WI38 (cell line): ENCODE measurements at regions not wholly inside any gene's neighbourhood (a gene's known extent, or its start where the extent isn't known, plus 50 kb on each side); places are given as distances from the start of the nearest gene placed in this dataset.
"Not testable (repeated sequence)": the region's sequence is repeated elsewhere in the genome, so short reads cannot be mapped to it uniquely, and the experiment has no call there.

Experiments
- H3K4me3 ChIP-seq: 2 replicates; pipeline ENCODE4 v1.5.1; 2011; ENCODE audit warnings: low read depth, mild to moderate bottlenecking, control low read depth, low read length
- TF ChIP-seq, protein P1 (sequence below): IDR thresholded peaks from 2 replicates; pipeline ENCODE4 v1.5.1; 2012; ENCODE audit warnings: low read depth, mild to moderate bottlenecking, control low read depth, low read length

DNA sequence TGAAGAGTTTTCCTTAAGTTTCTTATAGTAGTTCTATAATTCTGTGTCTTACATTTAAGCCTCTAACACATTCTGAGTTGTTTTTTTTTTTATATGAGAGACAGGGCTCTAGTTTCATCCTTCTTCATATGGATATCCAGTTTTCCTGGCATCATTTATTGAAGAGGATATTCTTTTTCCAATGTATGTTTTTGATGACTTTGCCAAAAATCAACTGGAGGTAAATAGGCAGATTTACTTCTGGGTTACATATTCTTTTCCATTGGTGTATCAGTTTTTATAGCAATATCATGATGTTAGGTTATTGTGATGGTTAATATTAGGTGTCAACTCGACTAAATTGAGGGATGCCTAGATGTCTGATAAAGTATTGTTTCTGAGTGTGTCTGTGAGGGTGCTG is 650.7 kb upstream of the GRID2 start:
- no peak overlapping the region for H3K4me3 ChIP-seq
- TF ChIP-seq, protein P1, sequence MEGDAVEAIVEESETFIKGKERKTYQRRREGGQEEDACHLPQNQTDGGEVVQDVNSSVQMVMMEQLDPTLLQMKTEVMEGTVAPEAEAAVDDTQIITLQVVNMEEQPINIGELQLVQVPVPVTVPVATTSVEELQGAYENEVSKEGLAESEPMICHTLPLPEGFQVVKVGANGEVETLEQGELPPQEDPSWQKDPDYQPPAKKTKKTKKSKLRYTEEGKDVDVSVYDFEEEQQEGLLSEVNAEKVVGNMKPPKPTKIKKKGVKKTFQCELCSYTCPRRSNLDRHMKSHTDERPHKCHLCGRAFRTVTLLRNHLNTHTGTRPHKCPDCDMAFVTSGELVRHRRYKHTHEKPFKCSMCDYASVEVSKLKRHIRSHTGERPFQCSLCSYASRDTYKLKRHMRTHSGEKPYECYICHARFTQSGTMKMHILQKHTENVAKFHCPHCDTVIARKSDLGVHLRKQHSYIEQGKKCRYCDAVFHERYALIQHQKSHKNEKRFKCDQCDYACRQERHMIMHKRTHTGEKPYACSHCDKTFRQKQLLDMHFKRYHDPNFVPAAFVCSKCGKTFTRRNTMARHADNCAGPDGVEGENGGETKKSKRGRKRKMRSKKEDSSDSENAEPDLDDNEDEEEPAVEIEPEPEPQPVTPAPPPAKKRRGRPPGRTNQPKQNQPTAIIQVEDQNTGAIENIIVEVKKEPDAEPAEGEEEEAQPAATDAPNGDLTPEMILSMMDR, result no peak

DNA sequence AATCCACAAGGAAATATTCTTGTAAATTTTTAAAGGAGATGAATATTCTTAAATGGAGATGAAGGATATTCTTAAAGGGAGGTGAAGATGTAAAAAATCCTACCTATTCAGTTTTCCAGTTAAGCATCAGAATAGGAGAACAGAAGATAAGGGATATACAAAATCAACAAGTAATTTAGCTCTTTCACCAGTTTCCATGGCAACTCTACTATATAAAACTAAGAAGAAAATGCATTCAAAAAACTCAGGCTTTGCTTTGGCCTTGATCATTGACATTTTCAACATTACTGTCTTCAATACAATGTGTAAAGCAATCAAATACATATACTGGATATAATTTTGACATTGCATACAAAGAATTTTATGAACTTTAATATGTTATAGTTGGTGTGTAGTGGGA is 622.7 kb upstream of the GRID2 start:
- TF ChIP-seq, protein P1, result no peak
- H3K4me3 ChIP-seq, result no peak overlapping the region

DNA sequence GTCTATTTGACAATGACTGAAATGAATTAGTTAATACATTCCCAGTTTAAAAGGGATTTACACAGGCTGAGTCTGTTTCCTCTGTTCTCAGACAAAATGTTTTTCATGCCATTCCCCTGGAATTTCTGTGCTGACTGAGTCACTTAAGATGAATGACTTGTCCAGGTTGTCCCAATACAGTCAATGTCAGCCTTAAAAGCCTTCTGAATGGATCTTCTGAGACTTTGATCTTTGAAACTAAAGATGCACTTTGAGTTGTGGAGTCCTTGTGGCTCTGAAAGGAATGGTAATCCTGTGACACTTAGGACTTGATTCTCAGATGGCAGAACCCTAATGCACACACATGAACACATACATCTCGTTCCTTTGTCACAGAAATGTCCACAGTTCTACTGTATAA is 622.2 kb upstream of the GRID2 start:
- TF ChIP-seq, protein P1, result no peak
- no peak overlapping the region for H3K4me3 ChIP-seq

DNA sequence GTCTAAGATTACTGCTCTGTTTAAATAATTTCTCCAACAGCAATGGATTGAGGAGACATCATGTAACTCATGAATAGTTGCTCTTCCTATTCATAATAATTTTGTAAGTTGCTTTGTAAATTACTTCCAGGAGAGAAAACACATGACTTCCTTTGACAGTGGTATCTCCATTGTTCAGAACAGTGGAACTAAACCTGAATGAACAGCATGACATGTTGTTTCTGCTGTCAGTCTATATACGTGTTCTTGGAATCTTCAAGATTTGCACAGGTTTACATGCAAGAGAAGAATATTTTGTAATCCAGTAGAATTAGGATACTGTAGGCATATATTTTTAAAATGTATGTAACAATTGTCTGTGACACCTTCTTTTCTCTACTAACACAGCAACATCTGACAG is 618.8 kb upstream of the GRID2 start:
- TF ChIP-seq, protein P1, result no peak
- no peak overlapping the region for H3K4me3 ChIP-seq

DNA sequence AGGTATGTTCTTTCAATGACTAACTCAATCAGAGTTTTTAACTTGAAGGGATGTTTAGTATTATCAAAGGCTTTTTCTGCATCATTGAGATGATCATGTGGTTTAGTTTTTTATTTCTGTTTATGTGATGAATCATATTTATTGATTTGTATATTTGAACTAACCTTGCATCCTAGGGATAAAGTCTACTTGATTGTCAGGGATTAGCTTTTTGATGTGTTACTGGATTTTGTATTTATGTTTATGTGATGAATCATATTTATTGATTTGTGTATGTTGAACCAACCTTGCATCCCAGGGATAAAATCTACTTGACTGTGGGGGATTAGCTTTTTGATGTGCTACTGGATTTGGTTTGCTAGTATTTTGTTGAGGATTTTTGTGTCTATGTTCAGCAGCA is 615.4 kb upstream of the GRID2 start:
- no peak overlapping the region for H3K4me3 ChIP-seq

DNA sequence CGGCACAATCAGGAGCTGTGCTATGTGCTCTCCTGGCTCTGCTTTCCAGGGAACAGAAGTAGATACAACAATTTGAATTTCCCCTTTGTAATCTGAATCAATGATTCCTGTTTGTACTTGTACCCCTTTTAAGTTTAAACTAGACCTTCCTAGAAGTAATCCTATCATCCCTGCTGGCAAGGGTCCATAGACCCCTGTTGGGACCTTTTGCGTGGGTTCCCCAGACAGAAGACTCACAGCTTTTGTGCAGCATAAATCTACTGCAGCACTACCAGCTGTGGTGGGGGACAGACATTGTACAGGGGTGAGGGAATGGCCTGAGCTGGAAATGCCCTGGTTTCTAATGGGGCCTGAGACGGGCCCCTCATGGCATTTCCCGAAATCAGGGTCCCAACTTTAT is 604.1 kb upstream of the GRID2 start:
- H3K4me3 ChIP-seq, result not testable (repeated sequence)

More for the DNA sequence above, 615.4 kb upstream of the GRID2 start:
- TF ChIP-seq, protein P1, result no peak

DNA sequence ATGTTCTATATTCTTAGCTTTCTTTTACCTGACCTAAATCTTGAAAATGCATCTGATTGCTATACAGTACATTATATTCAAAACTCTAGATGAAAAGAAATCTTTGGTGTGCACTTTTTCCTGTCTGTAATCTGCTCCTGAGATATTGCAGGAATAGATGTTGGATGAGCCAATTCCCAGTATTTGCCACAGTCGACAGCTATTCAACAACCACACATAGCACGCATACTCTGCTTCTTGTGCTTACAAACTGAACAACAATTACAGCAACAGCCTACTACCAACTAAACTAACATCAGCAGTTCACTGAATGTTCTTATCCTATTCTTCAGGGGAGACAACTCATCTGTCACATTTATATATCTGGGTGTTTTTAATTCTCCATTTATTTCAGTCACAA is 573.9 kb upstream of the GRID2 start:
- no peak overlapping the region for H3K4me3 ChIP-seq

DNA sequence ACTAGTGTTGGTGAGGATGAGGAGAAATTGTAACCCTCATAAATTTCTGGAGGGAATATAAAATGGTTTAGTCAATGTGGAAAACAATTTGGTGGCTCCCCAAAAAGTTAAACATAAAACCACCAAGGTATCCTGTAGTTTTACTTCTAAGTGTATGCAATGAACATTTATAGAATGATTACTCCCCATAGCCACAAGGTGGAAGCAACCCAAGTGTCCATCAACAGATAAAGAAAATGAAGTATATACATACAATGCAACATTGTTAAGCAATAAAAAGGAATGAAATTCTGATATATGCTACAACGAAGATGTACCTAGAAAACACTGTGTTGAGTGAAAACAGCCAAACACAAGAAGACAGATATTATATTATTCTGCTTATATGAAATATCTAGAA is 569.1 kb upstream of the GRID2 start:
- H3K4me3 ChIP-seq, result no peak overlapping the region
- TF ChIP-seq, protein P1, result no peak

More for the DNA sequence above, 573.9 kb upstream of the GRID2 start:
- TF ChIP-seq, protein P1, result no peak

DNA sequence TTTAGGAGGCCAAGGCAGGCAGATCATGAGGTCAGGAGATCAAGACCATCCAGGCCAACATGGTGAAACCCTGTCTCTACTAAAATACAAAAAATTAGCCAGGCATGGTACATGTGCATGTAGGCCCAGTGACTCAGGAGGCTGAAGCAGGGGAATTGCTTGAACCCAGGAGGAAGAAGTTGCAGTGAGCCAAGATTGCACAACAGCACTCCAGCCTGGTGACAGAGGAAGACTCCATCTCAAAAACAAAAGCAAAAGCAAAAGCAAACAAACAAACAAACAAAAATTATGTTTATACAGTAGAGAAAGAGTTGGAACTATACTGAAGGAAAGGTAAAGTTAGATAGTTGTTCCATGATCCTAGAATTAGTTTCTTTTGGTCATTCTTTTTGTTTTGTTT is 564.9 kb upstream of the GRID2 start:
- H3K4me3 ChIP-seq, result not testable (repeated sequence)
